HCT116 (cell line): ENCODE measurements at regions not wholly inside any gene's neighbourhood (a gene's known extent, or its start where the extent isn't known, plus 50 kb on each side); places are given as distances from the start of the nearest gene placed in this dataset.

Experiments
- ATAC-seq: fragments of 200-7000 bp; cut with Tn5 transposase; 2 replicates; pipeline ENCODE4 v1.9.1; 2020; ENCODE audit warnings: mild to moderate bottlenecking, moderate library complexity
- BruUV-seq: library from RNA; stranded (reverse); fragments of 400-500 nt; replicated peaks from 2 replicates; lab custom pipeline; 2021; lab: Mats Ljungman, UMichigan
- CTCF ChIA-PET: fragments of 300-600 bp; sonication (Branson Sonifier 250); formaldehyde crosslinking; loops from one replicate; lab custom pipeline; 2021; ENCODE audit warnings: antibody characterized with exemption; lab: Charles Lee
- POLR2A ChIA-PET: fragments of 300-600, 350-600 bp; sonication (Branson Sonifier 250); formaldehyde crosslinking; loops from one replicate; lab custom pipeline; 2021; ENCODE audit warnings: antibody characterized with exemption; lab: Charles Lee
- RAD21 ChIA-PET, 2 experiments: fragments of 300-600 bp; sonication (Branson Sonifier 250); formaldehyde crosslinking; loops; one replicate each; lab custom pipeline; 2023; ENCODE audit warnings: low total read pairs in 2 of 2; ENCODE audit not compliant: uncharacterized antibody in 2 of 2, unreplicated experiment in 2 of 2, low non-redundant PET in 1 of 2; lab: Charles Lee
- DNase-seq: peaks from one replicate; pipeline ENCODE4 v3.0.0-alpha.2; 2010; ENCODE audit warnings: low read depth, low spot score
- H2AFZ ChIP-seq: fragments of 200-600 bp; shearing (Covaris generic), sonication (generic); 2 replicates; pipeline ENCODE4 v1.6.1; 2017; ENCODE audit warnings: low read depth, mixed run types, mixed read lengths, antibody characterized with exemption, low read length; ENCODE audit not compliant: poor library complexity, severe bottlenecking
- H3K27ac ChIP-seq: 2 replicates; pipeline ENCODE4 v1.5.1; 2012; ENCODE audit warnings: low read depth, low read length
- H3K27me3 ChIP-seq: fragments of 200-600 bp; sonication (generic); 2 replicates; pipeline ENCODE4 v1.6.1; 2016; ENCODE audit warnings: mixed run types, low read length, mixed read lengths; ENCODE audit not compliant: insufficient read depth
- H3K36me3 ChIP-seq, 2 experiments: fragments of 200-500 bp in 1 of 2; fragments of 200-600 bp in 1 of 2; sonication (Bioruptor generic) in 1 of 2; sonication (generic) in 1 of 2; 2 replicates each; pipeline versions ENCODE4 v1.5.1 to v1.6.1; 2014 to 2016; ENCODE audit warnings: low read length in 2 of 2, inconsistent platforms in 1 of 2, mixed read lengths in 1 of 2, mixed run types in 1 of 2; ENCODE audit not compliant: insufficient read depth in 2 of 2, control insufficient read depth in 1 of 2
- H3K4me1 ChIP-seq, 2 experiments: fragments of 200-600 bp in 1 of 2; sonication (generic) in 1 of 2; 2 replicates each; pipeline versions ENCODE4 v1.5.1 to v1.6.1; 2012 to 2017; ENCODE audit warnings: low read length in 2 of 2, inconsistent platforms in 1 of 2, mild to moderate bottlenecking in 1 of 2, mixed read lengths in 1 of 2, mixed run types in 1 of 2, moderate library complexity in 1 of 2; ENCODE audit not compliant: insufficient read depth in 2 of 2, control insufficient read depth in 1 of 2
- H3K4me2 ChIP-seq: fragments of 200-600 bp; sonication (generic); 2 replicates; pipeline ENCODE4 v1.6.1; 2017; ENCODE audit warnings: mixed run types, low read length, mixed read lengths
- H3K4me3 ChIP-seq, 2 experiments: fragments of 200-600 bp in 1 of 2; sonication (generic) in 1 of 2; replicated peaks in 1 of 2; 2 replicates each; pipeline ENCODE4 v1.5.1; 2011 to 2016; ENCODE audit warnings: low read length in 2 of 2, control low read depth in 1 of 2, low read depth in 1 of 2, mild to moderate bottlenecking in 1 of 2, mixed read lengths in 1 of 2, mixed run types in 1 of 2
- H3K79me2 ChIP-seq: fragments of 200-600 bp; sonication (generic); 2 replicates; pipeline ENCODE4 v1.6.1; 2017; ENCODE audit warnings: mild to moderate bottlenecking, mixed run types, low read length, moderate library complexity, mixed read lengths; ENCODE audit not compliant: insufficient read depth
- H3K9ac ChIP-seq: fragments of 200-600 bp; sonication (generic); 2 replicates; pipeline ENCODE4 v1.6.1; 2016; ENCODE audit warnings: low read length, mixed read lengths
- H3K9me2 ChIP-seq: fragments of 200-600 bp; sonication (generic), shearing (Covaris generic); 2 replicates; pipeline ENCODE4 v1.6.1; 2017; ENCODE audit warnings: mixed run types, mild to moderate bottlenecking, moderate library complexity; ENCODE audit not compliant: insufficient read depth
- H3K9me3 ChIP-seq, 2 experiments: fragments of 200-500 bp in 1 of 2; fragments of 200-600 bp in 1 of 2; sonication (Bioruptor generic) in 1 of 2; sonication (generic) in 1 of 2; 2 replicates each; pipeline ENCODE4 v1.6.1; 2014 to 2017; ENCODE audit warnings: low read length in 2 of 2, mixed read lengths in 2 of 2, inconsistent platforms in 1 of 2, low read depth in 1 of 2, mild to moderate bottlenecking in 1 of 2, mixed run types in 1 of 2, moderate library complexity in 1 of 2; ENCODE audit not compliant: control insufficient read depth in 1 of 2, insufficient read depth in 1 of 2
- H4K20me1 ChIP-seq: fragments of 200-600 bp; sonication (generic), shearing (Covaris generic); 2 replicates; pipeline ENCODE4 v1.6.1; 2017; ENCODE audit warnings: mixed run types, mild to moderate bottlenecking, moderate library complexity; ENCODE audit not compliant: insufficient read depth
- CBX3 ChIP-seq: IDR thresholded peaks from 2 replicates; pipeline ENCODE4 v1.6.1; 2012; ENCODE audit warnings: low read depth
- EGR1 ChIP-seq: IDR thresholded peaks from 2 replicates; pipeline ENCODE4 v1.6.1; 2012; ENCODE audit warnings: low read depth
- ELF1 ChIP-seq: IDR thresholded peaks from 2 replicates; pipeline ENCODE4 v1.6.1; 2012; ENCODE audit warnings: low read depth, borderline replicate concordance
- EZH2 ChIP-seq: fragments of 200-600 bp; sonication (generic); IDR thresholded peaks from 2 replicates; pipeline ENCODE4 v1.6.1; 2017; ENCODE audit warnings: antibody characterized with exemption, mixed run types
- FOSL1 ChIP-seq: IDR thresholded peaks from 2 replicates; pipeline ENCODE4 v1.6.1; 2012; ENCODE audit warnings: low read depth
- JUND ChIP-seq: IDR thresholded peaks from 2 replicates; pipeline ENCODE4 v1.6.1; 2012
- POLR2A ChIP-seq: IDR thresholded peaks from 2 replicates; pipeline ENCODE4 v1.7.0; 2011; ENCODE audit warnings: borderline replicate concordance; ENCODE audit not compliant: insufficient read depth, insufficient read length; ENCODE audit errors: extremely low read depth
- POLR2AphosphoS5 ChIP-seq: IDR thresholded peaks from 2 replicates; pipeline ENCODE4 v1.6.1; 2011; ENCODE audit warnings: mild to moderate bottlenecking, low read depth, low read length, moderate library complexity
- RAD21 ChIP-seq: IDR thresholded peaks from 2 replicates; pipeline ENCODE4 v1.6.1; 2012; ENCODE audit warnings: low read depth, mild to moderate bottlenecking
- SRF ChIP-seq: IDR thresholded peaks from 2 replicates; pipeline ENCODE4 v1.6.1; 2012; ENCODE audit warnings: low read depth
- TCF7L2 ChIP-seq: IDR thresholded peaks from 2 replicates; pipeline ENCODE4 v1.7.0; 2011; ENCODE audit warnings: borderline replicate concordance, inconsistent platforms; ENCODE audit not compliant: insufficient read depth, insufficient read length; ENCODE audit errors: extremely low read depth
- YY1 ChIP-seq: IDR thresholded peaks from 2 replicates; pipeline ENCODE4 v1.6.1; 2011; ENCODE audit warnings: low read length, low read depth, moderate library complexity, mild to moderate bottlenecking; ENCODE audit not compliant: insufficient replicate concordance; ENCODE audit errors: extremely low read depth
- ZFX ChIP-seq: fragments of 450-650 bp; IDR thresholded peaks from 2 replicates; pipeline ENCODE4 v1.6.1; 2017
- intact Hi-C: fragments of 100-400 bp; cut with micrococcal nuclease; formaldehyde crosslinking; loops from 2 replicates; pipeline ENCODE4 v1.10.0; 2022
- TF ChIP-seq, protein P1 (sequence below): IDR thresholded peaks from 2 replicates; pipeline ENCODE4 v1.6.1; 2012
- TF ChIP-seq, protein P2 (sequence below): IDR thresholded peaks from 2 replicates; pipeline ENCODE4 v1.6.1; 2011; ENCODE audit warnings: mild to moderate bottlenecking, low read length, moderate library complexity; ENCODE audit not compliant: insufficient replicate concordance; ENCODE audit errors: extremely low read depth
- TF ChIP-seq, protein P3 (sequence below), 3 experiments: fragments of 200-600 bp in 1 of 3; sonication (generic) in 1 of 3; IDR thresholded peaks in 2 of 3; conservative IDR thresholded peaks in 1 of 3; 2 replicates each; pipeline ENCODE4 v1.5.1; 2012 to 2017; ENCODE audit warnings: low read depth in 2 of 3, low read length in 2 of 3, antibody characterized with exemption in 1 of 3, borderline replicate concordance in 1 of 3, control low read depth in 1 of 3, mild to moderate bottlenecking in 1 of 3, mixed read lengths in 1 of 3, mixed run types in 1 of 3, moderate library complexity in 1 of 3; ENCODE audit not compliant: insufficient read depth in 1 of 3
- TF ChIP-seq, protein P4 (sequence below): IDR thresholded peaks from 2 replicates; pipeline ENCODE4 v1.6.1; 2012
- TF ChIP-seq, protein P5 (sequence below): IDR thresholded peaks from 2 replicates; pipeline ENCODE4 v1.6.1; 2012; ENCODE audit warnings: low read depth

DNA sequence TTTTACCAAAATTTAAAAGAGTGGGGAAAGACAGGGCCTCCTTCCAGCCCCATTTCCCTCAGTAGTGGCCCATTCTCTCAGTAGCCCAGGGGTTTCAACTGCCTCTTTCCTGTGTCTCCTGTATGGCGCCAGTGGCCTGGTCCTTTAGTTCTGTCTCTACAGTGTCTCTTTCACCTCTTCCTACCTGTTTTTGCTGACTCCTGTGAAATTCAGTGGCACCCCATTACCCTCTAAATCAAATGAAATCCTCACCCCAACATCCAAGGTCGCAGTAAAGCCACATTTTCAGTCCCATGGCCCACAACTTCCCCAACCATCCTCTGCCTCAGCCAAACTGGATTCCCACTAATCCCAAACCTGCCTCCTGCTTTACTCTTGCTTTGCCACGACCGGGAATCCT lies 200.7 kb downstream of the IPMK start:
- DNase-seq (no peak), ATAC-seq (no peak)
- Histone ChIP-seq H4K20me1 (no peaks in the 10 kb centered on the region), H3K9ac (no peak overlapping the region), H3K9me3 (no peaks in the 10 kb centered on the region), H3K4me3 (no peak overlapping the region), H3K4me1 (no peaks in the 10 kb centered on the region), H3K9me2 (no peaks in the 10 kb centered on the region), H3K27ac (no peak overlapping the region), H3K4me2 (no peak overlapping the region), H3K27me3 (no peaks in the 10 kb centered on the region), H3K79me2 (no peaks in the 10 kb centered on the region), H3K36me3 (no peaks in the 10 kb centered on the region), H2AFZ (no peak overlapping the region)
- no TSS peak for BruUV-seq
- POLR2A ChIA-PET = no interaction called here
- CTCF ChIA-PET = no interaction called here
- intact Hi-C loops = loop anchor here (10.0 kb wide), 1 partner anchor 412 kb away; no protein-coding TSS in a partner anchor
- RAD21 ChIA-PET = no interaction called here
- TF ChIP-seq RAD21 = no peak
- TF ChIP-seq, protein P1, sequence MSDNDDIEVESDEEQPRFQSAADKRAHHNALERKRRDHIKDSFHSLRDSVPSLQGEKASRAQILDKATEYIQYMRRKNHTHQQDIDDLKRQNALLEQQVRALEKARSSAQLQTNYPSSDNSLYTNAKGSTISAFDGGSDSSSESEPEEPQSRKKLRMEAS = no peak
- TF ChIP-seq, protein P2, sequence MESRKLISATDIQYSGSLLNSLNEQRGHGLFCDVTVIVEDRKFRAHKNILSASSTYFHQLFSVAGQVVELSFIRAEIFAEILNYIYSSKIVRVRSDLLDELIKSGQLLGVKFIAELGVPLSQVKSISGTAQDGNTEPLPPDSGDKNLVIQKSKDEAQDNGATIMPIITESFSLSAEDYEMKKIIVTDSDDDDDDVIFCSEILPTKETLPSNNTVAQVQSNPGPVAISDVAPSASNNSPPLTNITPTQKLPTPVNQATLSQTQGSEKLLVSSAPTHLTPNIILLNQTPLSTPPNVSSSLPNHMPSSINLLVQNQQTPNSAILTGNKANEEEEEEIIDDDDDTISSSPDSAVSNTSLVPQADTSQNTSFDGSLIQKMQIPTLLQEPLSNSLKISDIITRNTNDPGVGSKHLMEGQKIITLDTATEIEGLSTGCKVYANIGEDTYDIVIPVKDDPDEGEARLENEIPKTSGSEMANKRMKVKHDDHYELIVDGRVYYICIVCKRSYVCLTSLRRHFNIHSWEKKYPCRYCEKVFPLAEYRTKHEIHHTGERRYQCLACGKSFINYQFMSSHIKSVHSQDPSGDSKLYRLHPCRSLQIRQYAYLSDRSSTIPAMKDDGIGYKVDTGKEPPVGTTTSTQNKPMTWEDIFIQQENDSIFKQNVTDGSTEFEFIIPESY = no peak
- TF ChIP-seq, protein P3, sequence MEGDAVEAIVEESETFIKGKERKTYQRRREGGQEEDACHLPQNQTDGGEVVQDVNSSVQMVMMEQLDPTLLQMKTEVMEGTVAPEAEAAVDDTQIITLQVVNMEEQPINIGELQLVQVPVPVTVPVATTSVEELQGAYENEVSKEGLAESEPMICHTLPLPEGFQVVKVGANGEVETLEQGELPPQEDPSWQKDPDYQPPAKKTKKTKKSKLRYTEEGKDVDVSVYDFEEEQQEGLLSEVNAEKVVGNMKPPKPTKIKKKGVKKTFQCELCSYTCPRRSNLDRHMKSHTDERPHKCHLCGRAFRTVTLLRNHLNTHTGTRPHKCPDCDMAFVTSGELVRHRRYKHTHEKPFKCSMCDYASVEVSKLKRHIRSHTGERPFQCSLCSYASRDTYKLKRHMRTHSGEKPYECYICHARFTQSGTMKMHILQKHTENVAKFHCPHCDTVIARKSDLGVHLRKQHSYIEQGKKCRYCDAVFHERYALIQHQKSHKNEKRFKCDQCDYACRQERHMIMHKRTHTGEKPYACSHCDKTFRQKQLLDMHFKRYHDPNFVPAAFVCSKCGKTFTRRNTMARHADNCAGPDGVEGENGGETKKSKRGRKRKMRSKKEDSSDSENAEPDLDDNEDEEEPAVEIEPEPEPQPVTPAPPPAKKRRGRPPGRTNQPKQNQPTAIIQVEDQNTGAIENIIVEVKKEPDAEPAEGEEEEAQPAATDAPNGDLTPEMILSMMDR (IDR thresholded peaks at IDR 0.05 in 2 of 3, conservative IDR thresholded peaks at IDR 0.05 in 1 of 3; ENCODE audit: borderline replicate concordance in 1 of 3, insufficient read depth in 1 of 3, low read depth in 2 of 3, low read length in 2 of 3) = no peak
- TF ChIP-seq, protein P4, sequence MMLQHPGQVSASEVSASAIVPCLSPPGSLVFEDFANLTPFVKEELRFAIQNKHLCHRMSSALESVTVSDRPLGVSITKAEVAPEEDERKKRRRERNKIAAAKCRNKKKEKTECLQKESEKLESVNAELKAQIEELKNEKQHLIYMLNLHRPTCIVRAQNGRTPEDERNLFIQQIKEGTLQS = no peak
- TF ChIP-seq ZFX = no peak
- no peak for TF ChIP-seq CBX3
- TF ChIP-seq YY1 = no peak
- no peak for TF ChIP-seq EZH2
- TF ChIP-seq TCF7L2 = no peak
- TF ChIP-seq SRF = no peak
- TF ChIP-seq POLR2AphosphoS5 = no peak
- no peak for TF ChIP-seq ELF1
- TF ChIP-seq POLR2A = no peak
- TF ChIP-seq, protein P5, sequence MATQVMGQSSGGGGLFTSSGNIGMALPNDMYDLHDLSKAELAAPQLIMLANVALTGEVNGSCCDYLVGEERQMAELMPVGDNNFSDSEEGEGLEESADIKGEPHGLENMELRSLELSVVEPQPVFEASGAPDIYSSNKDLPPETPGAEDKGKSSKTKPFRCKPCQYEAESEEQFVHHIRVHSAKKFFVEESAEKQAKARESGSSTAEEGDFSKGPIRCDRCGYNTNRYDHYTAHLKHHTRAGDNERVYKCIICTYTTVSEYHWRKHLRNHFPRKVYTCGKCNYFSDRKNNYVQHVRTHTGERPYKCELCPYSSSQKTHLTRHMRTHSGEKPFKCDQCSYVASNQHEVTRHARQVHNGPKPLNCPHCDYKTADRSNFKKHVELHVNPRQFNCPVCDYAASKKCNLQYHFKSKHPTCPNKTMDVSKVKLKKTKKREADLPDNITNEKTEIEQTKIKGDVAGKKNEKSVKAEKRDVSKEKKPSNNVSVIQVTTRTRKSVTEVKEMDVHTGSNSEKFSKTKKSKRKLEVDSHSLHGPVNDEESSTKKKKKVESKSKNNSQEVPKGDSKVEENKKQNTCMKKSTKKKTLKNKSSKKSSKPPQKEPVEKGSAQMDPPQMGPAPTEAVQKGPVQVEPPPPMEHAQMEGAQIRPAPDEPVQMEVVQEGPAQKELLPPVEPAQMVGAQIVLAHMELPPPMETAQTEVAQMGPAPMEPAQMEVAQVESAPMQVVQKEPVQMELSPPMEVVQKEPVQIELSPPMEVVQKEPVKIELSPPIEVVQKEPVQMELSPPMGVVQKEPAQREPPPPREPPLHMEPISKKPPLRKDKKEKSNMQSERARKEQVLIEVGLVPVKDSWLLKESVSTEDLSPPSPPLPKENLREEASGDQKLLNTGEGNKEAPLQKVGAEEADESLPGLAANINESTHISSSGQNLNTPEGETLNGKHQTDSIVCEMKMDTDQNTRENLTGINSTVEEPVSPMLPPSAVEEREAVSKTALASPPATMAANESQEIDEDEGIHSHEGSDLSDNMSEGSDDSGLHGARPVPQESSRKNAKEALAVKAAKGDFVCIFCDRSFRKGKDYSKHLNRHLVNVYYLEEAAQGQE = no peak
- no peak for TF ChIP-seq EGR1
- no peak for TF ChIP-seq FOSL1
- no peak for TF ChIP-seq JUND
